ENCODE measurements at regions not wholly inside any gene's neighbourhood (a gene's known extent, or its start where the extent isn't known, plus 50 kb on each side); places are given as distances from the start of the nearest gene placed in this dataset.

DNA sequence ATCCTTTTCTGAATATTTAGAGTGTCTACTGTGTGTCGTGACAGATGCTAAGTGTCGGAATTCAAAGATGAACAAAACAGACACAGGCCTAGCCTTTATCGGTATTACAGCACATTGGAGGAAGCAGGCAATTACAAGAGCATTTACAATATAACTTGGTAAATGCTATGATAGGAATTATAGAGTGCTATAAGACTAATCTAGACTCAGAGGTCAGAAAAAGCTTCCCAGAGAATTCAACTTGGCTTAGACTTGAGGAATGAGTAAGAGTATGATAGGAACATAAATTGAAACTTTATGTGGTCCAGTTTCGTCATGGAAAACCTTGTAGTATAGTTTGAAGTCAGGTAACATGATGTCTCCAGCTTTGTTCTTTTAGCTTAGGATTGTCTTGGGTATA lies 395.7 kb upstream of the FAT3 start:
- Histone ChIP-seq H3K27me3 (no peaks in the 10 kb centered on the region), H3K36me3 (no peaks in the 10 kb centered on the region), H3K4me3 (no peak overlapping the region), H3K9me3 (no peaks in the 10 kb centered on the region), H3K27ac (replicated peaks in 1 of 4) (no peak overlapping the region), H3K4me1 (no peaks in the 10 kb centered on the region)
- intact Hi-C loops (cut with DNase I) = no loop called here
- 89% methylated on average over 4 of the region's 4 CpGs for WGBS
- no peak for TF ChIP-seq EP300 (IDR thresholded peaks at IDR 0.05)
- TF ChIP-seq, protein P1, sequence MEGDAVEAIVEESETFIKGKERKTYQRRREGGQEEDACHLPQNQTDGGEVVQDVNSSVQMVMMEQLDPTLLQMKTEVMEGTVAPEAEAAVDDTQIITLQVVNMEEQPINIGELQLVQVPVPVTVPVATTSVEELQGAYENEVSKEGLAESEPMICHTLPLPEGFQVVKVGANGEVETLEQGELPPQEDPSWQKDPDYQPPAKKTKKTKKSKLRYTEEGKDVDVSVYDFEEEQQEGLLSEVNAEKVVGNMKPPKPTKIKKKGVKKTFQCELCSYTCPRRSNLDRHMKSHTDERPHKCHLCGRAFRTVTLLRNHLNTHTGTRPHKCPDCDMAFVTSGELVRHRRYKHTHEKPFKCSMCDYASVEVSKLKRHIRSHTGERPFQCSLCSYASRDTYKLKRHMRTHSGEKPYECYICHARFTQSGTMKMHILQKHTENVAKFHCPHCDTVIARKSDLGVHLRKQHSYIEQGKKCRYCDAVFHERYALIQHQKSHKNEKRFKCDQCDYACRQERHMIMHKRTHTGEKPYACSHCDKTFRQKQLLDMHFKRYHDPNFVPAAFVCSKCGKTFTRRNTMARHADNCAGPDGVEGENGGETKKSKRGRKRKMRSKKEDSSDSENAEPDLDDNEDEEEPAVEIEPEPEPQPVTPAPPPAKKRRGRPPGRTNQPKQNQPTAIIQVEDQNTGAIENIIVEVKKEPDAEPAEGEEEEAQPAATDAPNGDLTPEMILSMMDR (IDR thresholded peaks at IDR 0.05) = no peak
- TF ChIP-seq POLR2AphosphoS5 (IDR thresholded peaks at IDR 0.05) = no peak
- TF ChIP-seq POLR2A (IDR thresholded peaks at IDR 0.05; ENCODE audit: low read depth) = no peak
- no peak for DNase-seq (ENCODE audit: extremely low spot score)

DNA sequence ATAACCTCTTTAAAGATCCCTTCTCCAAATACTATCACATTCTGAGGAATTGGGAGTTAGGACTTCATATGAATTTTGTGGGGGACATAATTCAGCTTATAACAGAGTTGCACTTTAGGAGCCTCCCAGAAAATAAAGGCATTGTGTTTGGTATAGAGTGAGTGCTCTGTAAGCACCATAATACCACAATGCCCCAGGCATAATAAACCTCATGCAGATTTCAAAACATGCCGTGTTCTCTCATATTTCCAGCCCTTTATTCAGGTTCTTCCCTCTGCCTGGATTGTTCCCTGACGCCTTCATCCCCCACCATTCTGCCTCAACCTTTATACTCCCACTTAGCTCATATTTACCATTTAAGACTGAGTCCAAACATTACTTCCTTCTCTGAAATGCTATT lies 398.8 kb upstream of the FAT3 start:
- H3K27ac ChIP-seq (replicated peaks in 1 of 4) = no peak overlapping the region
- DNase-seq (ENCODE audit: extremely low spot score) = no peak
- no peaks in the 10 kb centered on the region for H3K27me3 ChIP-seq
- no peaks in the 10 kb centered on the region for H3K4me1 ChIP-seq
- no peak for TF ChIP-seq EP300 (IDR thresholded peaks at IDR 0.05)
- no peak for TF ChIP-seq POLR2A (IDR thresholded peaks at IDR 0.05; ENCODE audit: low read depth)
- TF ChIP-seq, protein P1 (IDR thresholded peaks at IDR 0.05) = no peak
- no peak for TF ChIP-seq POLR2AphosphoS5 (IDR thresholded peaks at IDR 0.05)
- H3K4me3 ChIP-seq = no peak overlapping the region
- 76% methylated on average over 2 of the region's 2 CpGs for WGBS
- H3K9me3 ChIP-seq = no peaks in the 10 kb centered on the region
- no peaks in the 10 kb centered on the region for H3K36me3 ChIP-seq
- intact Hi-C loops (cut with DNase I) = no loop called here

DNA sequence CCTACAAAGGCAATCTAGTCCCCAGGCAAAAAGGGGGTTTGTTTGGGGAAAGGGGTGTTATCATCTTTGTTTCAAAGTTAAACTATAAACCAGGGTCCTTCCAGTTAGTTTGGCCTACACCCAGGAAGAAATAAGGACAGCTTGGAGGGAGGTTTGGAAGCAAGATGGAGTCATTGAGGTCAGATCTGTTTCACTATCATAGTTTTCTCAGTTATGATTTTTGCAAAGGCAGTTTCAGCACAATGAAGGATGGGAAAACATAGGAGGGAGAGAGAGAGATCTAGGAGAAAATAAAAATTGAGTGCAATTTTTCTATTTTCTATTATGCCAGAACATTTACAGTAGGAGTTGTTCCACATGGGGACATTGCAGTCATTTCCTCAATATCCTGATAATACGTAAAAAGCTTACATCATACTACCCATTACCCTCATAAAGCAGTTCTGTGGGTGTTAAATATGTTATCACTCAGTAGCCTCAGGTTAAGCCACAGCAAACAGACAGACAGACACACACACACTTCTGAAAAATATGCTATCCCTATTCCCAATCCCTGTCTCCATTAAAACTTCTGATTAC lies 401.3 kb upstream of the FAT3 start:
- WGBS = 90% methylated on average over 1 of the region's 1 CpG
- intact Hi-C loops (cut with DNase I) = no loop called here
- Histone ChIP-seq H3K9me3 (no peaks in the 10 kb centered on the region), H3K27me3 (no peaks in the 10 kb centered on the region), H3K4me1 (no peaks in the 10 kb centered on the region), H3K36me3 (no peaks in the 10 kb centered on the region), H3K27ac (replicated peaks in 1 of 4) (no peak overlapping the region), H3K4me3 (no peak overlapping the region)
- no peak for DNase-seq (ENCODE audit: extremely low spot score)
- no peak for TF ChIP-seq EP300 (IDR thresholded peaks at IDR 0.05)
- no peak for TF ChIP-seq POLR2AphosphoS5 (IDR thresholded peaks at IDR 0.05)
- TF ChIP-seq, protein P1 (IDR thresholded peaks at IDR 0.05) = no peak
- TF ChIP-seq POLR2A (IDR thresholded peaks at IDR 0.05; ENCODE audit: low read depth) = no peak

DNA sequence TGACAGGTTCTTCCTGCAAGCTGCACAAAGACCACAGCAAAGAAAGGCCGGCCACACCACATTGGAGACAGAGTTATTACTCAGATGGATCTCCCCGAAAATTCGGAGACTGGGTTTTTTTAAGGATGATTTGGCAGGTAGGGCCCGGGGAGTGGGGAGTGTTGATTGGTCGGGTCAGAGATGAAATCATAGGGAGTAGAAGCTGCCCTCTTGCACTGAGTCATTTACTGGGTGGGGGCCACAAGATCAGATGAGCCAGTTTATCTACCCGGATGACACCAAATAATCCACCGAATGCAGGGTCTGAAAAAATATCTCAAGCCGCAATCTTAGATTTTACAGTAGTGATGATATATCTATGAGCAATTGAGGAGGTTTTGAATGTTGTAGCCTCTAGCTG lies 401.8 kb upstream of the FAT3 start:
- TF ChIP-seq, protein P1 (IDR thresholded peaks at IDR 0.05) = no peak
- no peak for TF ChIP-seq POLR2A (IDR thresholded peaks at IDR 0.05; ENCODE audit: low read depth)
- TF ChIP-seq EP300 (IDR thresholded peaks at IDR 0.05) = no peak
- no peak for TF ChIP-seq POLR2AphosphoS5 (IDR thresholded peaks at IDR 0.05)
- Histone ChIP-seq H3K36me3 (no peaks in the 10 kb centered on the region), H3K4me1 (no peaks in the 10 kb centered on the region), H3K9me3 (no peaks in the 10 kb centered on the region), H3K4me3 (no peak overlapping the region), H3K27me3 (no peaks in the 10 kb centered on the region), H3K27ac (replicated peaks in 1 of 4) (no peak overlapping the region)
- intact Hi-C loops (cut with DNase I) = no loop called here
- WGBS = 95% methylated on average over 8 of the region's 8 CpGs
- DNase-seq (ENCODE audit: extremely low spot score) = no peak

DNA sequence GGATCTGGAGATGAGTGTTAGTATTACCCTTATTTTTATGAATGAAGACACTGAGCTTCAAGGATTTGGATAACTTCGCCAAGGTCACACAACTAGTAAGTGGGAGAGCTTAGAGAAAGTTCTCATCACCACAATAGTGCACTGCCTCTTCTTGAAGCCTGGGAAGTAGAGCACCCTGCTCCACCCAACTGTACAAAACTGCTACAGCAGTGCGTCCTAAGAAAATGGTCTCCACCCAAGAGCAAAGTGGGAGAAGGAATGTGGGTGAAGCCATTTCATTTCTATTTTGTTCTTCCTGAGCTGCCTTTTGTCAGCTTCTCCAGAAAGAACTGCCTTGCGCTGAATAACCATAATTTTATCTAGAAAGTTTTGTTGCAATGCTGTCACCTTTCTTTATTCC lies 403.9 kb upstream of the FAT3 start:
- Histone ChIP-seq H3K4me1 (no peaks in the 10 kb centered on the region), H3K4me3 (no peak overlapping the region), H3K9me3 (no peaks in the 10 kb centered on the region), H3K36me3 (no peaks in the 10 kb centered on the region), H3K27ac (replicated peaks in 1 of 4) (no peak overlapping the region), H3K27me3 (no peaks in the 10 kb centered on the region)
- intact Hi-C loops (cut with DNase I) = no loop called here
- no peak for DNase-seq (ENCODE audit: extremely low spot score)
- 100% methylated on average over 3 of the region's 3 CpGs for WGBS
- TF ChIP-seq POLR2AphosphoS5 (IDR thresholded peaks at IDR 0.05) = no peak
- no peak for TF ChIP-seq EP300 (IDR thresholded peaks at IDR 0.05)
- TF ChIP-seq, protein P1 (IDR thresholded peaks at IDR 0.05) = no peak
- TF ChIP-seq POLR2A (IDR thresholded peaks at IDR 0.05; ENCODE audit: low read depth) = no peak
